Spleen (tissue), 7 donors: ENCODE measurements at regions not wholly inside any gene's neighbourhood (a gene's known extent, or its start where the extent isn't known, plus 50 kb on each side); places are given as distances from the start of the nearest gene placed in this dataset.

Source experiments
- CTCF ChIP-seq, 11 experiments: fragments of 200-600 bp in 7 of 11; fragments of 450-650 bp in 4 of 11; sonication (generic) in 4 of 11; IDR thresholded peaks in 8 of 11; conservative IDR thresholded peaks in 3 of 11; 1 replicate in 7 of 11; 2 replicates in 4 of 11; pipeline versions ENCODE4 v1.4.0 to v1.8.0; 2016 to 2021; ENCODE audit warnings: antibody characterized with exemption in 11 of 11, inconsistent platforms in 4 of 11, mild to moderate bottlenecking in 1 of 11
- POLR2A ChIP-seq, 3 donors: fragments of 450-650 bp; IDR thresholded peaks; one replicate each; pipeline ENCODE4 v1.5.1; 2017; ENCODE audit warnings: antibody characterized with exemption in 3 of 3, mild to moderate bottlenecking in 1 of 3
- donor health status: DM: no; HTN: no; CAD: no; lungs with moderate emphysema.
- donor health status: DM: no; HTN: no; CAD: no.
- donor health status: DM: no; HTN: no; CAD: no.

- TF ChIP-seq POLR2A (IDR thresholded peaks at IDR 0.05) (no peak), CTCF (IDR thresholded peaks at IDR 0.05 in 8 of 11, conservative IDR thresholded peaks at IDR 0.05 in 3 of 11) (no peak)
Observed at GRCh38 chr1:194281376-194281775, 1095.0 kb upstream of the B3GALT2 start.
